ENCODE measurements at regions not wholly inside any gene's neighbourhood (a gene's known extent, or its start where the extent isn't known, plus 50 kb on each side); places are given as distances from the start of the nearest gene placed in this dataset.

GRCh38 chr3:116512931-116513330 lies 67.6 kb upstream of the LSAMP start:
- TF ChIP-seq CTCF (optimal IDR thresholded peaks at IDR 0.05 in 1 of 3, IDR thresholded peaks at IDR 0.05 in 1 of 3, conservative IDR thresholded peaks at IDR 0.05 in 1 of 3; ENCODE audit: extremely low read depth in 1 of 3, insufficient read depth in 2 of 3, low read length in 3 of 3) (no peak), EZH2 (IDR thresholded peaks at IDR 0.05; ENCODE audit: low read length) (no peak)
